Stimulated activated CD4-positive, alpha-beta T cell treated with anti-CD3 and anti-CD28 coated beads, Interleukin-15, amount 100 ng/mL, for 24 hours (primary cell): ENCODE measurements at regions not wholly inside any gene's neighbourhood (a gene's known extent, or its start where the extent isn't known, plus 50 kb on each side); places are given as distances from the start of the nearest gene placed in this dataset.

Experiments used
- DNase-seq: peaks from one replicate; pipeline ENCODE4 v3.0.0-alpha.2; 2020

GRCh38 chr2:60400462-60401246 lies 152.8 kb downstream of the BCL11A start:
- no peak for DNase-seq

- no peak for DNase-seq
These were observed 159.0 kb downstream of the BCL11A start for GRCh38 chr2:60394463-60394862.

GRCh38 chr2:60391649-60392375 lies 161.6 kb downstream of the BCL11A start:
- no peak for DNase-seq

GRCh38 chr2:60391230-60391629 lies 162.2 kb downstream of the BCL11A start:
- DNase-seq: no peak

GRCh38 chr2:60386436-60386835 lies 167.0 kb downstream of the BCL11A start:
- no peak for DNase-seq

GRCh38 chr2:60385648-60386047 lies 167.8 kb downstream of the BCL11A start:
- no peak for DNase-seq

- no peak for DNase-seq
These were observed 169.9 kb downstream of the BCL11A start for GRCh38 chr2:60383401-60384143.

GRCh38 chr2:60380411-60380810 lies 173.0 kb downstream of the BCL11A start:
- DNase-seq: no peak

GRCh38 chr2:60379684-60380083 lies 173.8 kb downstream of the BCL11A start:
- DNase-seq: no peak

GRCh38 chr2:60379216-60379615 lies 174.2 kb downstream of the BCL11A start:
- DNase-seq: no peak

- no peak for DNase-seq
These were observed 175.6 kb downstream of the BCL11A start for GRCh38 chr2:60377825-60378224.

- no peak for DNase-seq
These were observed 177.2 kb downstream of the BCL11A start for GRCh38 chr2:60376252-60376651.

- no peak for DNase-seq
These were observed 181.8 kb downstream of the BCL11A start for GRCh38 chr2:60371681-60372080.

GRCh38 chr2:60371219-60371618 lies 182.2 kb downstream of the BCL11A start:
- DNase-seq: no peak

GRCh38 chr2:60370814-60371213 lies 182.6 kb downstream of the BCL11A start:
- DNase-seq: no peak

GRCh38 chr2:60368456-60368855 lies 185.0 kb downstream of the BCL11A start:
- no peak for DNase-seq

- DNase-seq: no peak
These were observed 187.2 kb downstream of the BCL11A start for GRCh38 chr2:60366135-60366712.

- no peak for DNase-seq
These were observed 187.9 kb downstream of the BCL11A start for GRCh38 chr2:60365556-60365955.

GRCh38 chr2:60364491-60364890 lies 189.0 kb downstream of the BCL11A start:
- no peak for DNase-seq

GRCh38 chr2:60361498-60361897 lies 192.0 kb downstream of the BCL11A start:
- DNase-seq: no peak

GRCh38 chr2:60359569-60359968 lies 193.9 kb downstream of the BCL11A start:
- no peak for DNase-seq

- DNase-seq: no peak
These were observed 195.0 kb downstream of the BCL11A start for GRCh38 chr2:60358476-60358875.

GRCh38 chr2:60357996-60358395 lies 195.5 kb downstream of the BCL11A start:
- no peak for DNase-seq
